Uterus (tissue), 3 donors: ENCODE measurements at regions not wholly inside any gene's neighbourhood (a gene's known extent, or its start where the extent isn't known, plus 50 kb on each side); places are given as distances from the start of the nearest gene placed in this dataset.

ENCODE experiments used
- DNase-seq, 2 donors: peaks; one replicate each; pipeline ENCODE4 v3.0.0-alpha.2; 2019 to 2020
- H3K27ac ChIP-seq, 2 donors: fragments of 200-600 bp; sonication (generic); 1 replicate in 1 of 2; 2 replicates in 1 of 2; pipeline ENCODE4 v1.5.1; 2016 to 2018
- H3K27me3 ChIP-seq, 2 donors: fragments of 200-600 bp; sonication (generic); one replicate each; pipeline ENCODE4 v1.5.1; 2018 to 2019; ENCODE audit warnings: control low read depth in 1 of 2
- H3K36me3 ChIP-seq, 2 donors: fragments of 200-600 bp; sonication (generic); one replicate each; pipeline ENCODE4 v1.5.1; 2019; ENCODE audit warnings: control low read depth in 1 of 2
- H3K4me1 ChIP-seq, 2 donors: fragments of 200-600 bp; sonication (generic); one replicate each; pipeline ENCODE4 v1.5.1; 2018 to 2019; ENCODE audit warnings: control low read depth in 1 of 2
- H3K4me3 ChIP-seq, 2 donors: fragments of 200-600 bp; sonication (generic); 1 replicate in 1 of 2; 2 replicates in 1 of 2; pipeline ENCODE4 v1.5.1; 2018 to 2019; ENCODE audit warnings: mild to moderate bottlenecking in 1 of 2
- H3K9me3 ChIP-seq, 2 donors: fragments of 200-600 bp; sonication (generic); one replicate each; pipeline ENCODE4 v1.5.1; 2019; ENCODE audit warnings: control low read depth in 1 of 2
- CTCF ChIP-seq, 4 experiments: fragments of 200-600 bp in 2 of 4; fragments of 450-650 bp in 2 of 4; sonication (generic) in 2 of 4; IDR thresholded peaks; one replicate each; pipeline ENCODE4 v1.5.1; 2016 to 2019; ENCODE audit warnings: antibody characterized with exemption in 4 of 4, mild to moderate bottlenecking in 2 of 4, moderate library complexity in 1 of 4
- POLR2A ChIP-seq, 2 donors: fragments of 450-650 bp; IDR thresholded peaks; one replicate each; pipeline ENCODE4 v1.6.1; 2016; ENCODE audit warnings: antibody characterized with exemption in 2 of 2, mild to moderate bottlenecking in 1 of 2, moderate library complexity in 1 of 2
- intact Hi-C: fragments of 100-400 bp; cut with DNase I; formaldehyde crosslinking; loops from one replicate; pipeline ENCODE4 v1.15.1; 2023; ENCODE audit warnings: low total_unique reads
- donor health status: DM: yes; HTN: yes; CAD: no.

DNA sequence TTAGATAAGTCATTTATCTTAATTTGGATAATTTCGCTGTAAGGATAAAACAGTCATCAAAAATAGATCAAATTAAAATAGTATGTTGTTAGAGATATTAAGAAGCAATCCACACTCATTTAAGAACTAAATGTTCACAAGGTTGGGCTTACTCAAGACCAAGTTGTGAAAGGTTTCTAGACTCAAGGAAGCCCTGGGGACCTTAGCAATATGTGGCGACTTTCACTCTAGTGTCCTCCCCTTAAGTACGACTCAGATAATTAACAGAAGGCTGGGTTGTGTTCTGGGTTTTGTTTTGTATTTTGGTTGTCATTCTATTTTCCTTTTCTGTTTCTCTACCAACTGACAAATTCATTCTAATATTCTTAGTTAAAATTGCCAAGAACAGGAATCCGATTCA is 1008.0 kb downstream of the PCDH9 start:
- intact Hi-C loops: no loop called here
- H3K4me1 ChIP-seq: no peaks in the 10 kb centered on the region
- H3K27me3 ChIP-seq: no peaks in the 10 kb centered on the region
- no peak for TF ChIP-seq POLR2A (IDR thresholded peaks at IDR 0.05)
- no peak for TF ChIP-seq CTCF (IDR thresholded peaks at IDR 0.05)
- no peak overlapping the region for H3K4me3 ChIP-seq
- no peaks in the 10 kb centered on the region for H3K9me3 ChIP-seq
- no peak for DNase-seq
- no peaks in the 10 kb centered on the region for H3K36me3 ChIP-seq
- H3K27ac ChIP-seq: no peak overlapping the region

GRCh38 chr13:66219506-66219905 is 1010.6 kb downstream of the PCDH9 start:
- H3K4me3 ChIP-seq: no peak overlapping the region
- no peaks in the 10 kb centered on the region for H3K36me3 ChIP-seq
- no peak for TF ChIP-seq CTCF (IDR thresholded peaks at IDR 0.05)
- no peak for TF ChIP-seq POLR2A (IDR thresholded peaks at IDR 0.05)
- intact Hi-C loops: no loop called here
- no peak for DNase-seq
- no peak overlapping the region for H3K27ac ChIP-seq
- no peaks in the 10 kb centered on the region for H3K9me3 ChIP-seq
- H3K27me3 ChIP-seq: no peaks in the 10 kb centered on the region
- H3K4me1 ChIP-seq: no peaks in the 10 kb centered on the region

GRCh38 chr13:66218583-66218982 is 1011.6 kb downstream of the PCDH9 start:
- no peak for DNase-seq
- no peaks in the 10 kb centered on the region for H3K27me3 ChIP-seq
- H3K36me3 ChIP-seq: no peaks in the 10 kb centered on the region
- no peak overlapping the region for H3K27ac ChIP-seq
- no peak for TF ChIP-seq POLR2A (IDR thresholded peaks at IDR 0.05)
- TF ChIP-seq CTCF (IDR thresholded peaks at IDR 0.05): no peak
- H3K4me3 ChIP-seq: no peak overlapping the region
- H3K4me1 ChIP-seq: no peaks in the 10 kb centered on the region
- H3K9me3 ChIP-seq: no peaks in the 10 kb centered on the region
- intact Hi-C loops: no loop called here

DNA sequence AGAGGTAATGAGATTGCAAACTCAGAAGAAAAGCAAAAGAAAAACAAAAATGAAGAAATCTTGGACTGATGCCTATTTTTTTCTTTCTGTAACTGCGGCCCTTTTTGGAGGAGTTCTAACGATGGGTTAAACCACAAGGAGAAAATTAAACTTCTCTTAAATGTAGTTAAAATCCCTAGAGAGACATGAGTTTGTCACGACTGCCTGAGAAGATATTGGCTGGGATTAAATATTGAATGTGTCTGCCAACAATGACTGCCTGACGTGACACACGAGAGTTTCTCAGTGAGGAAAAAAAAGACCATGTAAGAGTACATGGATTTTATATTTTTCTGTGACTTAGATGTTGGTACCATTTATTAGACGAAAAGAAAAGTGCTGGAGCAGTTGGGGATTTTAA is 1013.4 kb downstream of the PCDH9 start:
- intact Hi-C loops: no loop called here
- Histone ChIP-seq H3K27ac (no peak overlapping the region), H3K27me3 (no peaks in the 10 kb centered on the region), H3K4me1 (no peaks in the 10 kb centered on the region), H3K9me3 (no peaks in the 10 kb centered on the region), H3K4me3 (no peak overlapping the region), H3K36me3 (no peaks in the 10 kb centered on the region)
- TF ChIP-seq POLR2A (IDR thresholded peaks at IDR 0.05): no peak
- TF ChIP-seq CTCF (IDR thresholded peaks at IDR 0.05): no peak
- no peak for DNase-seq

DNA sequence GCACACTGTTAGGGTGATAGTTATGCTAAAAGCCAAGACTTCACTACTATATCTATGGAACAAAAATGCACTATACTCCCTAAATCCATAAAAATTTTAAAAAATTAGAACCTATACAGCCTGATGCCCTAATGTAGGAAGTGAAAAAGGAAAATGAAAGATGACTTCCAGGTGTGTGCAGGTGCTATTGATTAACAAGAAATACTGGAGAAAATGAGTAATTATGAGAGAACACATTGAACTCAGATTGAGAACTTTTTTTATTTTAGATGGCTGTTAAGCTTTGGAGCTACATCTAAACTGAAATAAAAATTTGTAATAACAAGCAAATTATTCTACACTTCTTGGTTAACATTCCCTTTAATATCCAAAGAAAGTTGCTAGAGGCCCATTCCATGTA is 1015.7 kb downstream of the PCDH9 start:
- no peak for TF ChIP-seq POLR2A (IDR thresholded peaks at IDR 0.05)
- TF ChIP-seq CTCF (IDR thresholded peaks at IDR 0.05): no peak
- no peaks in the 10 kb centered on the region for H3K27me3 ChIP-seq
- no peak overlapping the region for H3K27ac ChIP-seq
- H3K4me1 ChIP-seq: no peaks in the 10 kb centered on the region
- no peaks in the 10 kb centered on the region for H3K9me3 ChIP-seq
- no peak overlapping the region for H3K4me3 ChIP-seq
- no peak for DNase-seq
- intact Hi-C loops: no loop called here
- H3K36me3 ChIP-seq: no peaks in the 10 kb centered on the region
